BLaER1 (cell line): ENCODE measurements at regions not wholly inside any gene's neighbourhood (a gene's known extent, or its start where the extent isn't known, plus 50 kb on each side); places are given as distances from the start of the nearest gene placed in this dataset.

Experiments used
- H3K27ac ChIP-seq: shearing (Covaris generic); formaldehyde crosslinking; 2 replicates; pipeline ENCODE4 v1.8.1; 2022
- H3K27me3 ChIP-seq: shearing (Covaris generic); formaldehyde crosslinking; 2 replicates; pipeline ENCODE4 v1.8.1; 2022
- H3K36me3 ChIP-seq: shearing (Covaris generic); formaldehyde crosslinking; 2 replicates; pipeline ENCODE4 v1.8.1; 2022
- H3K4me1 ChIP-seq: shearing (Covaris generic); formaldehyde crosslinking; 2 replicates; pipeline ENCODE4 v1.8.1; 2022
- H3K4me2 ChIP-seq: shearing (Covaris generic); formaldehyde crosslinking; 2 replicates; pipeline ENCODE4 v1.8.1; 2022
- H3K4me3 ChIP-seq: shearing (Covaris generic); formaldehyde crosslinking; 2 replicates; pipeline ENCODE4 v1.8.1; 2022
- H3K9ac ChIP-seq: shearing (Covaris generic); formaldehyde crosslinking; 2 replicates; pipeline ENCODE4 v1.8.1; 2022
- H3K9me3 ChIP-seq: shearing (Covaris generic); formaldehyde crosslinking; 2 replicates; pipeline ENCODE4 v1.8.1; 2022
- H4K20me1 ChIP-seq: shearing (Covaris generic); formaldehyde crosslinking; 2 replicates; pipeline ENCODE4 v1.8.1; 2022
- Cebpa-rat ChIP-seq: shearing (Covaris generic); IDR thresholded peaks from 2 replicates; pipeline ENCODE4 v1.8.1; 2022

DNA sequence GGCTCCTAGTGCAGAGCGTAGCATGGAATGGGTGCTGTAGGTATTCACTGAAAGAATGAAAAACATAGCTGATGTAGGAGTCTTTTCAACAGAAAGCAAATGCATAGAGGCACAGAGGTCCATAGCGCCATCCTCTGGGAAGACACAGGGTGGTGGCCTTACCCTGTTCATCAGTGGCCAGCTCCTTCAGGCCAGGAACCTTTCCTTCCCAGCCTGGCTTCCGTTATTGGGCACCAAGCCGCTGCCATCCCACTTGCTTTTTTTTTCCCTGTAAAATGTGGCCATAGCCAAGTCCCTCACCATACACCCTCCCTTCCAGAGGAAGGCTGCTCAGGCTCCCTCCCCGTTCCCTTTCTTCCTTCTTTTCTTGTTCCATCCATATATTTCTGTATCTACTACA, 118.1 kb downstream of the ZNF621 start:
- Histone ChIP-seq H3K4me3 (no peak overlapping the region), H4K20me1 (no peaks in the 10 kb centered on the region), H3K36me3 (no peaks in the 10 kb centered on the region), H3K9me3 (no peaks in the 10 kb centered on the region), H3K4me2 (no peak overlapping the region), H3K4me1 (no peaks in the 10 kb centered on the region), H3K27me3 (no peaks in the 10 kb centered on the region), H3K27ac (no peak overlapping the region), H3K9ac (no peak overlapping the region)
- no peak for TF ChIP-seq Cebpa-rat

DNA sequence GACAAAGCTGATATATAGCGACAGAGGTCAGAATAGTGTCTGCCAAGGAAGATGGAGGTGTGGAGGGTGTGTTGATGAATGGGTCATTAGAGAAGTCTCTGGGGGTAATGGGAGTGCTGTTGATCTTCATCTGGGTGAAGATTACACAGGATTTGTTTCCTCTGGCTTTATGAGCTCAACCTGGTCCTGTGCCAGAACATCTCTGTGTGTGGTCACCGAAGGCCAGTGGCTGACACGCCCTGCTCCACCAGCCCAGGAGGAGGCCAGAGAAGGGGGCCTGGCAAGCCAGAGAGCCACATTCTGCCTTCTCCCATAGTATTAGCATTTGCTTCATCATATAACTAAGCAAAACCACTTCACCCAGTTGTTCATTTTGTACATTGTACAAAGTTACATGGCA, 121.1 kb downstream of the ZNF621 start:
- TF ChIP-seq Cebpa-rat = no peak

GRCh38 chr3:40649346-40649745, 124.6 kb downstream of the ZNF621 start:
- H3K27ac ChIP-seq = no peak overlapping the region
- no peaks in the 10 kb centered on the region for H3K9me3 ChIP-seq
- H3K4me1 ChIP-seq = no peaks in the 10 kb centered on the region
- TF ChIP-seq Cebpa-rat = no peak
- no peaks in the 10 kb centered on the region for H4K20me1 ChIP-seq
- H3K4me3 ChIP-seq = no peak overlapping the region
- no peak overlapping the region for H3K9ac ChIP-seq
- H3K27me3 ChIP-seq = no peaks in the 10 kb centered on the region
- no peak overlapping the region for H3K4me2 ChIP-seq
- no peaks in the 10 kb centered on the region for H3K36me3 ChIP-seq

More for the DNA sequence above, 121.1 kb downstream of the ZNF621 start:
- no peaks in the 10 kb centered on the region for H3K36me3 ChIP-seq
- H3K9me3 ChIP-seq = no peaks in the 10 kb centered on the region
- H3K4me1 ChIP-seq = no peaks in the 10 kb centered on the region
- no peak overlapping the region for H3K27ac ChIP-seq
- no peaks in the 10 kb centered on the region for H3K27me3 ChIP-seq
- H3K4me2 ChIP-seq = no peak overlapping the region
- H4K20me1 ChIP-seq = no peaks in the 10 kb centered on the region
- no peak overlapping the region for H3K4me3 ChIP-seq
- H3K9ac ChIP-seq = no peak overlapping the region

DNA sequence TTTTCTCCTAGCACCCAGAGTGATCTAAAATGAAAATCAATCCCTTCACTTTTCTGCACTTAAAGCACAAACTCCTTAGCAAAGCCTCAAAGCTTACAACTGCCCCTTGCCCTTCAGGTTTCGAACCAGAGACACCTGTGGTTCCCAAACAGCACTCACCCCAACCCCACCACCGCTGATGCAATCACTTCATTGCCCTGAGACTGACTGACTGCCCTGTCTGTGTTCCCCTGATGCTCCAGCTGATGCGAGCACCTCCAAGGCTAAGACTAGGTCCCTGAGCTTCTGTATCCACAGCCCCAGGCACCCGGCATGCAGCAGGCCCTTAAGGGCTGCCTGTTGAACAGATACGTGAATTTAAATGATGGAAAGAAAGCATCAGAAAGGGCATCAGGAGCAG, 127.3 kb downstream of the ZNF621 start:
- Histone ChIP-seq H3K36me3 (no peaks in the 10 kb centered on the region), H3K27ac (no peak overlapping the region), H3K4me2 (no peak overlapping the region), H3K27me3 (no peaks in the 10 kb centered on the region), H3K9ac (no peak overlapping the region), H3K9me3 (no peaks in the 10 kb centered on the region), H4K20me1 (no peaks in the 10 kb centered on the region), H3K4me1 (no peaks in the 10 kb centered on the region), H3K4me3 (no peak overlapping the region)
- no peak for TF ChIP-seq Cebpa-rat

DNA sequence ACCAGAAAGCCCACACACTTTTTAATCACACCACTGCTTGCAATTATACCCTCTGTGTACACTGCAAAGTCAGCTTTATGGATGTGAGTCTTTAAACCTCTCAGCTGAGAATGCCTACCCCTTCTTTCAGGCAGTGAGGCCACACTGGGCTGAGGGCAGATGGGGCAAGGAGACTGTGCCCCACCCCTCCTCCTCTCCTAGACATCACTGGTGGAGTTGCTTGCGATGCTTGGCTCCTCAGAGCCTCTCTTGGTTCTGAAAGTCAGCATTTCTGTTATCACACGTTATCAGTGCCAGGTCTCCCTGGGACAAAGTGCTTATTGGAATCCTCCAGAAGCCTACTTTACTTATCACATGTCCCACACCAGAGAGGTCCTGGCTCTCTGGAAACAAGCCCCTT, 128.2 kb downstream of the ZNF621 start:
- H3K36me3 ChIP-seq = no peaks in the 10 kb centered on the region
- no peak overlapping the region for H3K27ac ChIP-seq
- H3K27me3 ChIP-seq = no peaks in the 10 kb centered on the region
- H3K4me1 ChIP-seq = no peaks in the 10 kb centered on the region
- H3K4me3 ChIP-seq = no peak overlapping the region
- TF ChIP-seq Cebpa-rat = no peak
- H3K9ac ChIP-seq = no peak overlapping the region
- no peaks in the 10 kb centered on the region for H3K9me3 ChIP-seq
- no peak overlapping the region for H3K4me2 ChIP-seq
- no peaks in the 10 kb centered on the region for H4K20me1 ChIP-seq

GRCh38 chr3:40653878-40654277, 129.1 kb downstream of the ZNF621 start:
- Histone ChIP-seq H3K4me3 (no peak overlapping the region), H3K9me3 (no peaks in the 10 kb centered on the region), H3K27me3 (no peaks in the 10 kb centered on the region), H4K20me1 (no peaks in the 10 kb centered on the region), H3K27ac (no peak overlapping the region), H3K36me3 (no peaks in the 10 kb centered on the region), H3K9ac (no peak overlapping the region), H3K4me1 (no peaks in the 10 kb centered on the region), H3K4me2 (no peak overlapping the region)
- TF ChIP-seq Cebpa-rat = no peak

DNA sequence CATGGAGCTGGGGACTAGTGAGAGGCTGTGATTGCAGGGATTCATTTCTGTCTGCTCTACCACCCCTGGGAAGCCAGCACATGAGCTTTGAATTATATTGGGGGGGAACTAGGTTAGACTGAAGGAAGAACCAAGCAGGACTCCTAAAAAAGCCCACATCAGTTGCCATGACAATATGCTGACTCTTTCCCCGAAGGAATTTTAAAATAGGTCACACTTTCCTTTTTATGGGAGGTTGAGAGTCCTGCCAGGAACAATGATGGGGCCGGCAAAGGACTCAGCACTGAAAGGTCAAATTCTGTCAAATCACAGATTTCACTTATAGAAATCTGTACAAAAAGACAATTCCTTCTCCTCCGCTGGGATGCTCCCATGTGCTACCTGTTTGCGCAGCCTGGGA, 130.8 kb downstream of the ZNF621 start:
- no peak overlapping the region for H3K27ac ChIP-seq
- H3K4me1 ChIP-seq = no peaks in the 10 kb centered on the region
- no peak overlapping the region for H3K4me2 ChIP-seq
- no peaks in the 10 kb centered on the region for H3K36me3 ChIP-seq
- H3K9ac ChIP-seq = no peak overlapping the region
- H4K20me1 ChIP-seq = no peaks in the 10 kb centered on the region
- no peaks in the 10 kb centered on the region for H3K27me3 ChIP-seq
- H3K4me3 ChIP-seq = no peak overlapping the region
- no peak for TF ChIP-seq Cebpa-rat
- no peaks in the 10 kb centered on the region for H3K9me3 ChIP-seq

GRCh38 chr3:40657623-40658022, 132.9 kb downstream of the ZNF621 start:
- H3K9ac ChIP-seq = no peak overlapping the region
- no peak for TF ChIP-seq Cebpa-rat
- no peaks in the 10 kb centered on the region for H4K20me1 ChIP-seq
- no peak overlapping the region for H3K4me2 ChIP-seq
- no peaks in the 10 kb centered on the region for H3K36me3 ChIP-seq
- H3K4me1 ChIP-seq = no peaks in the 10 kb centered on the region
- H3K4me3 ChIP-seq = no peak overlapping the region
- no peaks in the 10 kb centered on the region for H3K9me3 ChIP-seq
- H3K27me3 ChIP-seq = no peaks in the 10 kb centered on the region
- H3K27ac ChIP-seq = no peak overlapping the region

- Histone ChIP-seq H3K9ac (no peak overlapping the region), H3K36me3 (no peaks in the 10 kb centered on the region), H3K9me3 (no peaks in the 10 kb centered on the region), H4K20me1 (no peaks in the 10 kb centered on the region), H3K4me3 (no peak overlapping the region), H3K4me2 (no peak overlapping the region), H3K4me1 (no peaks in the 10 kb centered on the region), H3K27ac (no peak overlapping the region), H3K27me3 (no peaks in the 10 kb centered on the region)
- TF ChIP-seq Cebpa-rat = no peak
These were observed 133.5 kb downstream of the ZNF621 start for GRCh38 chr3:40658305-40658704.

DNA sequence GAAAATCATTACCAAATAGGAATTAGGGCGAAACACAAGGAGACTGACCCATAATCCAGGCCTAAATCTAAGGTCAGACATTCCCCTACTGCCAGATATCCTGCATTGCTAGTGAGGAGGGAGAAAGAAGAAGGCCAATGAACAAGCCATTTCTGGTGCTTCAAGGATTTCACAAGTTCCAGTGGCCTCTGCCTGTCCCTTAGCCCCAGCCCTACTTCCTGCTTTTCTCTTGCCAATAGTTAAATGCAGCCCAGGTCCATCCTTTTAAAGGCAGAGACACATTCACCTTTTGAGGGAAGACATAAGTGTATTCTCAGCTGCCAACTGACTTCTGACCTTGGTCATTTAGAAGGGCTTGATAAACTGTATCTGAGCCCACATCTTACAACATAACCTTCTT, 135.8 kb downstream of the ZNF621 start:
- H3K4me3 ChIP-seq = no peak overlapping the region
- no peak overlapping the region for H3K9ac ChIP-seq
- no peaks in the 10 kb centered on the region for H3K9me3 ChIP-seq
- TF ChIP-seq Cebpa-rat = no peak
- no peaks in the 10 kb centered on the region for H3K27me3 ChIP-seq
- H4K20me1 ChIP-seq = no peaks in the 10 kb centered on the region
- H3K4me1 ChIP-seq = no peaks in the 10 kb centered on the region
- no peak overlapping the region for H3K4me2 ChIP-seq
- no peaks in the 10 kb centered on the region for H3K36me3 ChIP-seq
- H3K27ac ChIP-seq = no peak overlapping the region

GRCh38 chr3:40661284-40661683, 136.5 kb downstream of the ZNF621 start:
- no peaks in the 10 kb centered on the region for H3K36me3 ChIP-seq
- H4K20me1 ChIP-seq = no peaks in the 10 kb centered on the region
- no peak overlapping the region for H3K4me2 ChIP-seq
- H3K27ac ChIP-seq = no peak overlapping the region
- no peak overlapping the region for H3K4me3 ChIP-seq
- no peaks in the 10 kb centered on the region for H3K4me1 ChIP-seq
- no peak for TF ChIP-seq Cebpa-rat
- no peak overlapping the region for H3K9ac ChIP-seq
- H3K27me3 ChIP-seq = no peaks in the 10 kb centered on the region
- H3K9me3 ChIP-seq = no peaks in the 10 kb centered on the region
